Erythroblast (primary cell): ENCODE measurements at regions not wholly inside any gene's neighbourhood (a gene's known extent, or its start where the extent isn't known, plus 50 kb on each side); places are given as distances from the start of the nearest gene placed in this dataset.

ENCODE experiments used
- GATA1 ChIP-seq: IDR thresholded peaks from 2 replicates; pipeline ENCODE4 v1.6.1; 2011; ENCODE audit warnings: low read depth, mild to moderate bottlenecking, control low read depth, low read length, moderate library complexity
- POLR2A ChIP-seq: IDR thresholded peaks from 2 replicates; pipeline ENCODE4 v1.6.1; 2011; ENCODE audit warnings: mild to moderate bottlenecking, low read length

DNA sequence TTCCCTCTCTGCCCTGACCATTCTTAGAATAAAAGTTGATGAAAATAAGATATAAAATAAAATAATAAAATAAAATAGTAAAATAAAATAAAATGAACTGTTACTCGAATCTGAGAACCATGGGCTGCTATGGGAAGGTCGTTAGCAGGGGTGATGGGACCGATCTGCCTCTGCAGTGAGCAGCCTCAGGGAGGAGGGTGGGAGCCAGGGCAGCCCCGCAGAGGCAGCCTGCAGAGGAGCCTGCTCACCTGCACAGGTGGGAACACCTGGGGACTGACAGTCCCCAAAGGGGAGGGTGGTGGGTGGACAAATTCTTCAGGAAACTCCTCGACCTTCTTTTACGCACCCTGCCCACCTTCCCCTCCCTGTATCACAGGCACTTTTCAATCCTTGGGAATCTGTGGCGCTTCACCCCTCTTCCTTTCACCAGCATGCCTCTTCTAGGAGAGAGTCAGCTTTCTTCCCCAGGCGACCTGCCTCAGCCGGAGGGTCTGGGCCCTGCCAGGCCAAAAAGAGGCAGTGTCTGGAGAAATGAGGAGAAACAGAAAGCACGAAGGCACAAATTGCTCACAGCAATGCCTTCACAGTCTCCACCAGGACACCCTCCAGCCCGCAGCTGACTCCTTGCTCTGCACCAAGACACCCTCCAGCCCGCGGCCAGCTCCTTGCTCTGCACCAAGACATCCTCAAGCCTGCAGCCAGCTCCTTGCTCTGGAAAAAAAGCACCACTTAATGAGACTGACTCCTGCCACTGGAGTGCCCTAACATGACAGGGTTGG, 368.4 kb upstream of the SHH start:
- TF ChIP-seq POLR2A (no peak), GATA1 (no peak)
